Fibroblast of the aortic adventitia (primary cell): ENCODE measurements at regions not wholly inside any gene's neighbourhood (a gene's known extent, or its start where the extent isn't known, plus 50 kb on each side); places are given as distances from the start of the nearest gene placed in this dataset.

ENCODE experiments used
- DNase-seq: peaks from one replicate; pipeline ENCODE4 v3.0.0-alpha.2; 2010; ENCODE audit warnings: low read depth
- H3K4me3 ChIP-seq: 2 replicates; pipeline ENCODE4 v1.5.1; 2011; ENCODE audit warnings: low read depth, mild to moderate bottlenecking, control low read depth, low read length, moderate library complexity
- CTCF ChIP-seq: IDR thresholded peaks from 2 replicates; pipeline ENCODE4 v1.5.1; 2011; ENCODE audit warnings: mild to moderate bottlenecking, low read length, control low read depth, inconsistent platforms; ENCODE audit not compliant: insufficient read depth

GRCh38 chr3:94779699-94780098 is 716.8 kb downstream of the NSUN3 start:
- no peak for TF ChIP-seq CTCF
- DNase-seq, result no peak
- no peak overlapping the region for H3K4me3 ChIP-seq

GRCh38 chr3:94784274-94784673 is 721.4 kb downstream of the NSUN3 start:
- H3K4me3 ChIP-seq, result no peak overlapping the region
- no peak for TF ChIP-seq CTCF
- DNase-seq, result no peak

DNA sequence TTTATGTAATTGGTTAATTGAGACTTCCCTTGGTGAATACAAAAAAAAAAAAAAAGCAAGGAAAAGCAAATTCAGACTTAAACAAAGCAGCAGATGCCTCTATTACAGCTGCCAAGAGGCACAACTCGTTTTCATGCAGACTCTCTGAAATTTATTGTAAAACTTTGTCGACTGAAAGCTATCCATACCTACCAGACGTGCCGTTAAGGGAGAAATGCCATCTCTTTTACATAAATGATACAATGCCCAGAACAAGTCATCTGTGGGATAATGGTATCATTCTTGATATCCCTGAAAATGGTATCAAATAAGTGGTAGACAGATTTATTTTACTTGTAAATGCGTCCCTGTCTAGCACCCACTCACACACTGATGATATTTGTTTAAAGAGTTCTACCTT is 724.2 kb downstream of the NSUN3 start:
- H3K4me3 ChIP-seq, result no peak overlapping the region
- TF ChIP-seq CTCF, result no peak
- no peak for DNase-seq

GRCh38 chr3:94787734-94788270 is 724.9 kb downstream of the NSUN3 start:
- no peak for DNase-seq
- no peak overlapping the region for H3K4me3 ChIP-seq
- TF ChIP-seq CTCF, result no peak

GRCh38 chr3:94794563-94794962 is 731.7 kb downstream of the NSUN3 start:
- no peak overlapping the region for H3K4me3 ChIP-seq
- DNase-seq, result no peak
- no peak for TF ChIP-seq CTCF

- no peak for TF ChIP-seq CTCF
- no peak for DNase-seq
- H3K4me3 ChIP-seq, result no peak overlapping the region
Observed at GRCh38 chr3:94799420-94800060, 736.7 kb downstream of the NSUN3 start.

GRCh38 chr3:94811836-94812235 is 749.0 kb downstream of the NSUN3 start:
- no peak overlapping the region for H3K4me3 ChIP-seq
- DNase-seq, result no peak
- TF ChIP-seq CTCF, result no peak
